Stimulated activated CD4-positive, alpha-beta T cell treated with anti-CD3 and anti-CD28 coated beads, Interleukin-15, amount 100 ng/mL, for 24 hours (primary cell): ENCODE measurements at regions not wholly inside any gene's neighbourhood (a gene's known extent, or its start where the extent isn't known, plus 50 kb on each side); places are given as distances from the start of the nearest gene placed in this dataset.
"Not testable (repeated sequence)": the region's sequence is repeated elsewhere in the genome, so short reads cannot be mapped to it uniquely, and the experiment has no call there.

Experiments
- DNase-seq: peaks from one replicate; pipeline ENCODE4 v3.0.0-alpha.2; 2020

DNA sequence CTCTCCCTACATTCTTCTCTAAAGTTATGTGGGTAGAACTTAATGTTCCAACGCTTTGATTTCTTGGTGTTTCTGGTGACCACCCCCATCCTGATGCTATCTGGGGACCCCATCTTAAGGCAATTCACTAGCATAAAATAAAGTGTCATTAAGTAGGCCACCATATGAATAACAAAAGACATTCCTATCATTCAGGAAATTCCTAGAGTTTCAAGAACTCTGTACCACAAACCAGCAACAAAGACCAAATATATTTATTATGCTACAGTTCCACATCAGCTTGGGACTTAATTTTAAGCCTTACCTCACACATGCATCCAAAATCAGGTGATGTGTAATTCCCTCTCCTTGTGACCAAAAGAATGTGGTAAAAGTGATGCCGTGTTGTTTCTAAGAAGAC, 254.6 kb upstream of the LRRC4C start:
- no peak for DNase-seq

DNA sequence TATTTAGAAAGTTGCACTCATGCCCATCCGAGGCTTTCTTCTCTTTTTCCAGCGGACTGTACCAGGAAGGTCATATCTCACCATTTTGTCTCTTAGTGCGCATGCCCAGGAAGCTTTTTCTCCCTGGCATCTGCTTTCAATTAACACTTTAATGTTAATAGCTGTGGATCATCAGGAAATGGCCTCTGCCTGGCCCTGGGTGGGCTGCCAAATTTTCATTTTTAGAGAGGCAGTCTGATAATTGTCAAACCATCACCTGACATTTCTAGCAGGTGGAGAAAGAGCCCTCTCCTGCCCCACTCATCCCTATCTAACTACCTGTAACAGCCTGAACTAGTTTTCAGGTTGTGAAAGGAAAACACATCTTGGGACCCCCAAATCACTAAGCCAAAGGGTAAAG, 257.4 kb upstream of the LRRC4C start:
- no peak for DNase-seq

DNA sequence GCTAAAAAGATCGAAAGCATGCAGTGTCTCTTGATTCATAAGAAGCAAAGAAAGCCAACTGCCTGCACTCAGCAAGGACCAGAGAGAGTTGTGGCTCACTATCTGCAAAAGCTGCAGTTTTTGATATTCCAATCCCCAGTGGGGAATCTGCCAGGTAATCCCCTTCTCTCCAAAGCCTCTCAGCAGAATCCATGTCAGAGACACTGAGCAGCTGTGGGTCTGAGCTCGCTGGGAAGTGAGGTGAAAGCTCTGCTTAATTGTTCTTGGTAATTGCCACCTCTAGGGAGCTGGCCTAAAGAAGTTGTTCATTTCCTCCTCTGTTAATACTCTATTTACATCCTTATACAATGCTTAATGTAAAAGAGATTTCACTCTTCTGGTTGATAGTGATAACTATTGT, 261.3 kb upstream of the LRRC4C start:
- no peak for DNase-seq

DNA sequence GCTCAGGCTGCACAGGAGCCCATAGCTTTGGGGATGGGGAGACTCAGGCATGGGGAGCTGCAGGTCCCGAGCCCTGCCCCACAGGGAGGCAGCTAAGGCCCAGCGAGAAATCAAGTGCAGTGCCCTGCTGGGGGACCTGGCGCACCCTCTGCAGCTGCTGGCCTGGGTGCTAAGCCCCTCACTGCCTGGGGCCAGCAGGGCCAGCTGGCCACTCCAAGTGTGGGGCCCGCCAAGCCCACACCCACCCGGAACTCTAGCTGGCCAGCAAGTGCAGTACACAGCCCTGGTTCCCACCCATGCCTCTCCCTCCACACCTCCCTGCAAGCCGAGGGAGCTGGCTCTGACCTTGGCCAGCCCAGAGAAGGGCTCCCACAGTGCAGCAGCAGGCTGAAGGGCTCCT, 268.7 kb upstream of the LRRC4C start:
- not testable (repeated sequence) for DNase-seq

DNA sequence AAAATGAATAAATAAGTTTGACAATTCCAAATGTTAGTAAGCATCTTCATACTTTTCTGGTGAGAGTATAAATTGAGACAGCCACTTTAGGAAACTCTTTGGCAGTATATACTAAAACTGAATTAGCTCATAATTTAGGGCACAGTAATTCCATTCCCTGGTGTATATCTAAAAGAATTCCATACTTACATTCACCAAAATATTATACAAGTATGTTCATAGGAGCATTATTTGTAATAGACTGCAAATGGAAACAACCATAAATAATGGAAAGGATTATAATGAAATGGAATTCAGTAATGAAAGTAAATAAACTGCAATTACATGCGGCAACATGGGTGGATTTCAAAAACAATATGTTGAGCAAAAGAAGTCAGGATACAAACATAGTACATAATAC, 315.8 kb upstream of the LRRC4C start:
- no peak for DNase-seq

DNA sequence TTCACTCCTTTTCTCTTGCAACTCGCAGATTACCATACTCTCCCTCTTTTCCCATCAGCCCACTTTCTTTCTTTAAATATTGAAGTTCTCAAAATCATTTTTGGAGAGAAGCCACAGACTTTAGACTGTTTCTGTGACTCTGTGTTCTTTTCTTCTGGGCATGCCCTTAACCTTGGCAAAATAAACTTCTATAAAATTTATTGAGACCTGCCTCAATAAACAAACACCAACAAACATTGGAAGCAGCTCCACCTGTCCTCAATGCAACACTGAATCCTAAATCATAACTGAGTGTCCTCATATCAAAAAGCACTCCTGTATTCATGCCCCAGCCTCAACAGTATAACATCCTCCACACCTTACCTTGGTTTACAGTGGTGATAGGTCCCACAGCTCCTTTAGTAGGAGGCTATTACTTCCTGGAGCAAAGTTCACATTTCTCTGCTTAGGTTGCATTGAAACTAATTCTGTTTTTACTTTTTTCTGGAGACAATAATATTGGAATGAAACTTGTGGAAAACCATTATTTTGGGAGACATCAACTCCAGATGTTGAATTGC, 320.0 kb upstream of the LRRC4C start:
- DNase-seq = no peak

DNA sequence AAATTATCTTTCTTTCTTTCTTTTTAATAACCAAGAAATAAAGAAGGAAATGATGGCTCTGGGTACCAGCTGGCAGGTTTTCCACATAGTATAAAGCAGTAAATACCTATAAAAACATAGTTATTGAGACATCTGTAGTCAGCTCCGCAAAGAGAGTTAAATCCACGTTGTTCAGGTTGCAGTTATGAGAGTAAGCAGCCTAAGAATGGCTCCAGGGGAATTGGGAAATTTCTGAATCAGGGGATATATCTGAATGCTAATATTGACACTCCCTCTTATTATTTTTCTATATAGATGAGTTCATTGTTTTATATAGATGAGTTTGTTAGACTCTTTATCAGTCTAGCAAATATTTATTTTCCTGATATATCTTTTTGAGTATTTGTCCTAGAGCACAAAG, 322.0 kb upstream of the LRRC4C start:
- no peak for DNase-seq

DNA sequence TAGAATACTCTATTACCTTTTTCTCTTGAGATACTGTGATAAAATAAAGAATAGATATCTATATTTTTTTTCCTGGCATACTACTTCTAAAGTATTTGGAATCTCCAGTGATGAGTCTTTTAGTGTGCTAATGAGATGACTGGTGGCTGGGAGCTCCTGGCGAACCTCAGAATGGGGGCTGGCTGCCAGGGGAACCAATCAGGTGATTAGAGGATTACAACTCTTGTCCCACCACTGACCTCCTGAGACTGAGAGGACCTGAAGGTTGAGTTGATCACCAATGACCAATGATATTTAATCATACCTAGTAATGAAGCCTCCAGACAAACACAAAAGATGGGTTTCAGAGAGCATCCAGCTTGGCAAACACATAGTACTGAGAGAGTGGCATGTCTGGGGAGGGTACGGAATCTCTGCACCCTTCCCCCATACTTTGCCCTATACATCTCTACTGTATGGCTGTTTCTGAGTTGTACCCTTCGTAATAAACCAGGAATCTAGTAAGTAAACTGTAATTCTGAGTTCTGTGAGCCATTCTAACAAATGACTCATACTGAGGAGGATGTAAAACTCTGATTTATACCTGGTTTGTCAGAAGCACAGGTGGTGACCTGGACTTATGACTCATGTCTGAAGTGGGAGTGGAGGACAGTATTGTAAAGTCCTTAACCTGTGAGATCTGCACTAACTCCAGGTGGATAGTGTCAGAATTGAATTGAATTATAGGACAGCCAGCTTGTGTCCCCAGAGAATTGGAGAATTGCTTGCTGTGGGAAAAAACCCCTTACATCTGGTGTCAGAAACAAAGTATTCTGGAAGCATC, 325.3 kb upstream of the LRRC4C start:
- no peak for DNase-seq

DNA sequence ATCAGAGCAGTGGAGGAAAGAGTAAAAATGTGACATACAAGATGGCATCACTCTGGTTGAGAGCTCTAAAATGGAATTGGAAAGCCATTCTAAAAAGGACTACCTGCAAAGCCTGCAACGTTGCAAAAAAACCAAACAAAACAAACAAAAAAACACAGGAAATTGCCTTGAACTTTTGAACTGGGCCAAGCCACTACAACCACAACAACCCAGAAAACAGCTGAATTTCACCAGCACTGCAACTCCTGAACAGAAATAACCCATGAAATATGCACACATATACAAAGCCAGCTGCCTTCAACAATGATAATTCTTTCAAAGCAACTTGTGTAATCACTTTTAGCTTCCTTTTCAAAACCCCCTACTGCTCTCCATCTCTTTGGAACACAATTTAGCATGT, 326.6 kb upstream of the LRRC4C start:
- no peak for DNase-seq

DNA sequence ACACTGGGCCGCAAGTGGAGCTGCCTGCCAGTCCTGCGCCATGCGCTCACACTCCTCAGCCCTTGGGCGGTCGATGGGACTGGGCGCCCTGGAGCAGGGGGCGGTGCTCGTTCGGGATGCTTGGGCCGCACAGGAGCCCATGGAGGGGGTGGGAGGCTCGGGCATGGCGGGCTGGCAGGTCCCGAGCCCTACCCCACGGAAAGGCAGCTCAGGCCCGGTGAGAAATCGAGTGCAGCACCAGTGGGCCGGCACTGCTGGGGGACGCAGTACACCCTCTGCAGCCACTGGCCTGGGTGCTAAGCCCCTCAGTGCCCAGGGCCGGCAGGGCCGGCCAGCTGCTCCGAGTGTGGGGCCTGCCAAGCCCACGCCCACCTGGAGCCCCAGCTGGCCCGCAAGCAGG, 328.7 kb upstream of the LRRC4C start:
- no peak for DNase-seq

DNA sequence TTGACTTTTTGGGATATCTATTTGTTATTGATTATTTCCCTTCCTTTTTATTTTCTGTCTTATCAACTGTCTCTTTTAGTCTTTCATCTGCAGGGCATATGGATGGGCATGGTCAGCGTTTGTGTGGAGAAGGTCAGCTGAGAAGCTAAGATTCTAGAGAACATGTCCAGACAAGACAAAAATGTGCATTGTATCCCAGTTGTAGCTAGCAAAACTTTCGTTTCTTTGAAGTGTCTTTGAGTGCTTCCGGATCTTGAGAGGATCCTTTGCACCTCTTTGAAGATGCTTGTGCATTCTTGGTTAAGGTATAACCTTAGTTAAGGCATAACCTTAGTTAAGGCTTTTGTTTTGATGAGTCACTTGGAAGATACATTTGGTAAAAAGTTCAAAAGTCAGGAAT, 329.9 kb upstream of the LRRC4C start:
- DNase-seq = no peak

DNA sequence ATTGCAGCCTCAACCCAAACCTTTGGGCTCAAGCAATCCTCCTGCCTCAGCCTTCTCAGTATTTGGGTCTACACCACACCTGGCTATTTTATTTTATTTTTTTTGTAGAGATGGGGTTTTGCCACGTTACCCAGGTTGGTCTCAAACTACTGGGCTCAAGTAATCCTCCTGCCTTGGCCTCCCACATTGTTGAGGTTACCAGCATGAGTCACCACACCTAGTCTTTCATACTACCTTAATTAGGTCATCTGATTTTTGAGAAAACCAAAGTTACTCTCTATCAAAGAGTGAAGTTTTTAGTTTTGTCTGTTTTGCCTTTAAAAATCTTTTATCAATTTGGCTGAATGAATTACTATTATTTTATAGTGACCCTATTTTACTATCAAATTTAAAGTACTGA, 335.6 kb upstream of the LRRC4C start:
- no peak for DNase-seq

DNA sequence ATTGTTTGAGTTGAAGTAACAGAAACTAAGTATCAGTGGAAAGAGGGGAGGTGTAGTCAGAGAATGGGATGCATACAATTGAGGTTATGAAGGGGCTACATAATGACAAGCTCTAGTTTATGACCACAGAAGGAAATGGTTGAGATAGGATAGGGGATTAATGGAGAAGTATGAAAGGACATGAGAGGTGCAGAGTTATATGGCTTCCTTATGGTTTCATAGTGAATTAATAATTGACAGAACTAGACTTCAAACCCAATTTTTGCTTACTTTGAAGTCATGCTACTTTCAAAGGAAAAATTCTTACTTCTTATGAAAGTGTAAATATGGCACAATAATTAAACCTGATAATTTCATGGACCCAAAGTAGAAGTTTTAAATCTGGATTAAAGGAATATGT, 340.3 kb upstream of the LRRC4C start:
- no peak for DNase-seq

DNA sequence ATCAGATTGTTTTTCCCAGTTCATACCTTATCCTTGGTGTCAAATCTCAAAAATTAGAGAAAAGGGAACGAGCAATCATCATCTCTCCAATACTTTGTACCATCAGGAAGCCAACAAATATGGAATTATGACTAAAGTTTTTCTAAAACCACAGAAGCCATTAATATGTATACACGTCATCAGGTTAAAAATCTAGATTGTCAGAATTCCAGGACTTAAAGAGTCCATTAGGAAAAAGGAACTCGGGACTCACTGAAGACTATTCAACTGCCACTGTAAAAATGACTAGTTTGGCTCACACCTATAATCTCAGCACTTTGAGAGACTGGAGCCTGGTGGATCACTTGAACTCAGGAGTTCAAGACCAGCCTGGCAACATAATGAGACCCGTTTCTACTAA, 344.4 kb upstream of the LRRC4C start:
- no peak for DNase-seq

DNA sequence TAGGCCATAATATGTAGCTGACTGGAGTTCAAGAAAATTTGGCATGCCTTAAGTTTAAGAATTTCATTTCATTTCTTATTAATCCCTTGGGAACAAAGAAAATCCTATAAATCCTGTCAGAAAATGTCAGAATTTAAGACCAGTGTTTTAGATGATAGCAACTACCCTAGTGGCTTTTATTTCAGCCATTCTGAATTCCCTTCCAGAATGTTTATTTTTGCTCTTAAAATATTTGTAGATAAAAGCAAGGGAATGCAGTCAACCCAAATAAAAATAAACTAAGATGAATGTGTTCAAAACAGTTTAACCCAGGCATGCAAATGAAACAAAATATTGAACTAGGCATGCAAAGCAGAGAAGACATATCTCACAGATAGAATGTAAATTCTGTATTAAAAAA, 356.9 kb upstream of the LRRC4C start:
- DNase-seq = no peak

DNA sequence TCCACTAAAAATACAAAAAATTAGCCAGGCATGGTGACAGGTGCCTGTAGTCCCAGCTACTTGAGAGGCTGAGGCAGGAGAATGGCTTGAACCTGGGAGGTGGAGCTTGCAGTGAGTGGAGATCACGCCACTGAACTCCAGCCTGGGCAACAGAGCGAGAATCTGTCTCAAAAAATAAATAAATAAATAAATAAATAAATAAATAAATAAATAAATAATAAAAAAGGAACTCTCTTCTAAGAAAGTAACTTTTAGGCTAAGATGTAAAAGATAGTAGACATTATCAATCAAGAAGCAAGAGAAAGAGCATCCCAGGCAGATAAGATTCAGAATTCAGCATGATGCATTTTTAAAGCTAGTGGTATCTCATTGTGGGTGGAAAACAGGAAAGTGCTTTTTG, 364.8 kb upstream of the LRRC4C start:
- DNase-seq = not testable (repeated sequence)

DNA sequence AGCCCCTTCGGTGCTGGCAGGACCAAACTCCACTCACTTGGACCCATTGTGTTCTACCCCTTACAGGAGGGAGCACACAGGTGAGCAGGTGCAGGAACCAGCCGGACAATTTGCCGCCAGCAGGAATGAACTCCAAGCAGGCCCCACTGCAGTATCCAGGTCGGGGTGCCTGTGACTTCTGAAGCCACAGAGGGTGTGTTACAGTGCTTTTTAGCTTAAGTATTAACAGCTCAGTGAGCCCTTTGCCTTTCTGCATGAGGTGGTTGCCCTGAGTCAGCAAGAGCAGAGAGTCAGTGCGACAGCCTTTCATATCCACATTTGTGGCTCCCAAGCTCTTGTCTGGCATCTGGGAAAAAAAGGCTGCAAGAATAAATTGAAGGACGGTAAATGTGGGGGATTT, 366.6 kb upstream of the LRRC4C start:
- DNase-seq = no peak

DNA sequence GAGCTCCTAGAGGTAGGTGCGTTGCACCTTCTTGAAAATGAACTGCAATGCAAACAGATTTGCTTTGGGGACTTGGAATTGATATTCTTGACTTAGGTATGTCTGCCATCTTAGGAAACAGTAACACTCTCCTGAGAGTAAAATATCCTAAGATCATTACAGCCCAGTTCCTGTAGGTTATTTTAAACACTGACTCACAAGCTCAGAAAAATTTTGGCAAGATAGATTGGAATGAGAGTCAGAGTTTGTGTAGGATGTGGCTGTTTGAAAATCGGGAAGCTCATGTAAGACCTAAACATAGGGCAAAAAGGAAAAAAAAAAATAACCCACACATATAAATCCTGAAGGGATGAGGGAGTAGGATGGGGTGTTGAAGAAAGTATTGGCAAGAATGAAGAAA, 377.0 kb upstream of the LRRC4C start:
- DNase-seq = no peak

DNA sequence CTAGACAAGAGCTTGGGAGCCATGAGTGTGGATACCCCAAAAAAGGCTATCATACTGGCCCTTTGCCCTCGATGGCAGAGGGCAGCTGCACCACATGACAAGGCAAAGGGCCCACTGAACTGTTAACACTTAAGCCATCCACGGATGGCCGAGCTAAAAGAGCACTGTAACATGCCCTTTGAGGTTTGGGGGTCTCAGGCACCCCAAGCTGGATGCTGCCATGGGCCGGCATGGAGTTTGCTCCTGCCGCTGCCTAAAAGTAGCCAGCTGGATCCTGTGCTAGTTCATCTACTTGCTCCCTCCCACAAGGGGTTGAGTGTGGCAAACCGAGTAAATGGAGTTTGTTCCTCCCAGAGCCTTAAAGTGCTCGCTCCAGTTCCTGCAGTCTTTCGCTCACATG, 383.2 kb upstream of the LRRC4C start:
- DNase-seq = no peak

DNA sequence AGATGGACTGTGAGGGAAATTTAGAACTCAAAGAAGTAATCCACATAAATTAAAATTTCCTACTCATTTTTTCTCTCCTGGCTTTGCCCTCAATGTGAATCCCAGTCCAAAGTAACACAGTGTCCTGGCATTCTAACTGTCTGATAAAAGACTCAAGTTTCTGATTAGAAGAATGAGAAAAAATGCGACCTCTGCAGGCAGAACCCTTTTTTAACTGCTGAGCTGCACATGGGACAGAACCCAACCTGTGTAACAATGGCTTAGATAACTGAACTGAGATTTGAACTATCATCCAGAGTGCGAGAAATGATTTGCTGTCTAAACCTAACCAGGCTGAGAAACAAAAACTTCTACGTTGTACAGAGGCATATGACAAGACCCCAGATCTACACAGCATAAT, 385.6 kb upstream of the LRRC4C start:
- no peak for DNase-seq

DNA sequence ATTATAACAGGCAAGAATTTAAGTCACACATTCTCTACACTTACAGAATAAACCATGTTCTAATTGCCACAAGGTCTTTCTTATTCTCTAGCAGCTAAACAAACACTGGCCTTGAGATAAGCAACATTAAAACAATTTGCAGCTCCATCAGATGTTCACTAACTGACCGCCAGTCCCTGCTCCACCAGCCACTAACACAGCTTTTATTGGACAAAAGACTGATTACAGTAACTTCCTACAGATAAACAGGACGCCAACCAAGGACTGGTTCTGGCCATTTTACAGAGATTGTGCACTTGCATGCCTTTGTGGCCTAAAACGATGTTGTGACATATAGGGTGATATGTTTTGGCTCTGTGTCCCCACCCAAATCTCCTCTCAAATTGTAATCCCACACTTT, 388.9 kb upstream of the LRRC4C start:
- no peak for DNase-seq

DNA sequence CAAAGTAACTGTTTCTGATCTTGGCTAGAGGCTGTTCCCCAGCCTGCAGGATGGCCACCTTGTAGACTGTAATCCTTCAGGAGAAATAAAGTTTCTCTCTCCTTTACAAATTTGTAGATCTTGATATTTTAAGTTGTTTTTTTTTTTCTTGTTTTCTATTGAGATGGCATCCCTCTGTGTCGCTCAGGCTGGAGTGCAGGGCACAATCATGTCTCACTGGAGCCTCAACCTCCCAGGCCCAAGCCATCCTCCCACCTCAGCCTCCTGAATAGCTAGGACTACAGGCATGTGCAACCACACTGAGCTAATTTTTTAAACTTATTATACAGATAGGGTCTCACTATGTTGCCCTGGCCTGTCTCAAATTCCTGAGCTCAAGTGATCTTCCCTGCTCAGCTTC, 389.8 kb upstream of the LRRC4C start:
- DNase-seq = no peak

DNA sequence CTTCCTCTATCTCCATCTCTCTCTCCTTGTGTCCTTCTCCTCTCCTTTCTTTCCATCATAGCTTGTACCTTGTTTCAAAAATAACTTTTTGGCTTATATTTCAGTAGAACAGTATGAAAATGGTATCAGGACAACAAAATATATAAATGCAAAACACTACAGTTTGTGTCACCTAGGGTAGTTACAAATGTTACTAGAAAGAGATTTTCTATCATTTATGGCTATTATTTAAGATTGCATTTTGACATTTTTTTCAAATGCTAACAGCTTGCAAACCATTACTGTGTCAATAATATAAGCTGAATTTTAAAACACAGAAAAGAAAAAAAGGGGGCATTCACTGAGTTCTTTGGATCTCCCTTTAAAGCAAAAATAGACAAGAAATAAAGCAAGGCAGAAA, 392.3 kb upstream of the LRRC4C start:
- no peak for DNase-seq

DNA sequence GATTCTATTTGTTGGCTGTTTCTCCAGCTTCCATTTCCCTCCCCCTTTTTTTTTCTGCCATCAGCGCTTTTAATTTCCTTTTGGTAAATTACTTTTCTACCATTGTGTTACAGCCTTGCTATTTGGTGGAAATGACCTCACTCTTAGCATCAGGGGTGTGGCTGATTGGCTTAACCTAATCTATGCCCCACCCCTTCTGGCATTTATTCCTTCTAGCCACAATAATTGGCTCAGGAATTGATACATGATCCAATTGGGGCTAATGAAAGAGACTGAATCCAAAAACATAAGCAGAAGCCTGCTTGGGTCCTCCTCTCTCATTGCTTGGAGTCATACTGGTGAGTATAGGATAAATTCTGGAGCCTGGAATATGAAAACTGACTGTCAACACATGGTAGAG, 402.4 kb upstream of the LRRC4C start:
- DNase-seq = no peak

DNA sequence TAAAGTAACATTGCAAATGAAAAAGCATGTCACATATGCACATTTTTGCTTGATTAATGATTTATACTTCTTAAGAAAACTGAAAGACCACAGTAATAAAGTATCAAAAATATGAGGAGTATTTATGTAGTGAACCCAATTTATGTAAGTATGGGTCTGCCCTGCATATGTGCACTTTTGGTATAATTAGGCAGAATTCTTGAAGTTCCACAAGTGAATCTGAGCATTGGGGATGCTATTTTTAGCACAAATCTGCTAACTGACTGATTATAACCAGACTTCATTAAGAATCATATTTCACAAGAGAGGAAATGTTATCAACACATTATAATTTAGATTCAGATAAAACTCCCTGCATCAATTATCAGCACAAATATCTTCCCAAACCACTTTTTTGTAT, 407.1 kb upstream of the LRRC4C start:
- DNase-seq = no peak
